ENCODE measurements at regions not wholly inside any gene's neighbourhood (a gene's known extent, or its start where the extent isn't known, plus 50 kb on each side); places are given as distances from the start of the nearest gene placed in this dataset.

DNA sequence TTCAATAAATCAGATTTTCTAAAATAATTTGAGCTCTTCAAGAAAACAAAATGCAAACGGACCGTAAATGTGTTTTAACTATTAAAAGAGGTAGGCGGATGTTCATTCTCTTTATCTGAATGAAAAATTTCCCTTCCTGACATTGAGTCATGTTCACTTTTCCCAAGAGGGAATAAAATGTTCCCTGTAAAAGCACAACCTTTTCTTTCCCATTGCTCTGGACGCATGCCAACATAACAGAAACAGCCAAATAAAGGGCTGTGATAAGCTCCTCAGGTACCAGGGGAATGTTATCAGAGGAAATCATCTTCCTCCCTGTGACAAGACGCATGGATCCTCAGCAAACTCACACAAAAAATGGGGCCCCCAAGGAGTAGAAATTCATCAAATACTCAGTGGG is 251.8 kb downstream of the MTERF1 start:
- no peak for FAIRE-seq
- SMC1A ChIA-PET (ENCODE audit: uncharacterized antibody, unreplicated experiment), result no interaction called here
- no peaks in the 10 kb centered on the region for H3K27me3 ChIP-seq (replicated peaks in 1 of 2; ENCODE audit: control insufficient read depth in 2 of 2, insufficient read depth in 2 of 2, low read length in 1 of 2)
- intact Hi-C loops (cut with micrococcal nuclease; ENCODE audit: unreplicated experiment), result no loop called here
- H3K79me2 ChIP-seq (ENCODE audit: control insufficient read depth, insufficient read depth, low read length), result no peaks in the 10 kb centered on the region
- H3K27ac ChIP-seq (ENCODE audit: control insufficient read depth, insufficient read depth), result no peak overlapping the region
- H3K36me3 ChIP-seq (ENCODE audit: control insufficient read depth in 2 of 2, insufficient read depth in 2 of 2, low read length in 1 of 2), result no peaks in the 10 kb centered on the region
- 38% methylated on average over 5 of the region's 5 CpGs for WGBS (ENCODE audit: insufficient coverage, insufficient replicate concordance, low lambda C conversion rate, missing lambda C conversion rate)
- no peak overlapping the region for H3K4me3 ChIP-seq
- H3K9ac ChIP-seq (ENCODE audit: control insufficient read depth, insufficient read depth, low read length), result no peak overlapping the region
- POLR2A ChIA-PET, result interaction anchor here (0.6 kb wide), 1 partner anchor 274 kb away, joined by 4 read pairs; no protein-coding TSS in a partner anchor
- no peak for TF ChIP-seq RFX5 (IDR thresholded peaks at IDR 0.05; ENCODE audit: low read depth, low read length)
- TF ChIP-seq, protein P1, sequence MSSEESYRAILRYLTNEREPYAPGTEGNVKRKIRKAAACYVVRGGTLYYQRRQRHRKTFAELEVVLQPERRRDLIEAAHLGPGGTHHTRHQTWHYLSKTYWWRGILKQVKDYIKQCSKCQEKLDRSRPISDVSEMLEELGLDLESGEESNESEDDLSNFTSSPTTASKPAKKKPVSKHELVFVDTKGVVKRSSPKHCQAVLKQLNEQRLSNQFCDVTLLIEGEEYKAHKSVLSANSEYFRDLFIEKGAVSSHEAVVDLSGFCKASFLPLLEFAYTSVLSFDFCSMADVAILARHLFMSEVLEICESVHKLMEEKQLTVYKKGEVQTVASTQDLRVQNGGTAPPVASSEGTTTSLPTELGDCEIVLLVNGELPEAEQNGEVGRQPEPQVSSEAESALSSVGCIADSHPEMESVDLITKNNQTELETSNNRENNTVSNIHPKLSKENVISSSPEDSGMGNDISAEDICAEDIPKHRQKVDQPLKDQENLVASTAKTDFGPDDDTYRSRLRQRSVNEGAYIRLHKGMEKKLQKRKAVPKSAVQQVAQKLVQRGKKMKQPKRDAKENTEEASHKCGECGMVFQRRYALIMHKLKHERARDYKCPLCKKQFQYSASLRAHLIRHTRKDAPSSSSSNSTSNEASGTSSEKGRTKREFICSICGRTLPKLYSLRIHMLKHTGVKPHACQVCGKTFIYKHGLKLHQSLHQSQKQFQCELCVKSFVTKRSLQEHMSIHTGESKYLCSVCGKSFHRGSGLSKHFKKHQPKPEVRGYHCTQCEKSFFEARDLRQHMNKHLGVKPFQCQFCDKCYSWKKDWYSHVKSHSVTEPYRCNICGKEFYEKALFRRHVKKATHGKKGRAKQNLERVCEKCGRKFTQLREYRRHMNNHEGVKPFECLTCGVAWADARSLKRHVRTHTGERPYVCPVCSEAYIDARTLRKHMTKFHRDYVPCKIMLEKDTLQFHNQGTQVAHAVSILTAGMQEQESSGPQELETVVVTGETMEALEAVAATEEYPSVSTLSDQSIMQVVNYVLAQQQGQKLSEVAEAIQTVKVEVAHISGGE (CRISPR knock-in tag; IDR thresholded peaks at IDR 0.05), result no peak
- no peak for TF ChIP-seq TARDBP (IDR thresholded peaks at IDR 0.05; ENCODE audit: borderline replicate concordance)
- TF ChIP-seq RELA (IDR thresholded peaks at IDR 0.05; ENCODE audit: borderline replicate concordance, partially characterized antibody), result no peak
- TF ChIP-seq PAX5 (IDR thresholded peaks at IDR 0.05; ENCODE audit: borderline replicate concordance, low read depth, low read length), result no peak
- no peak for TF ChIP-seq SMC3 (IDR thresholded peaks at IDR 0.05; ENCODE audit: borderline replicate concordance, low read length)
- TF ChIP-seq, protein P2, sequence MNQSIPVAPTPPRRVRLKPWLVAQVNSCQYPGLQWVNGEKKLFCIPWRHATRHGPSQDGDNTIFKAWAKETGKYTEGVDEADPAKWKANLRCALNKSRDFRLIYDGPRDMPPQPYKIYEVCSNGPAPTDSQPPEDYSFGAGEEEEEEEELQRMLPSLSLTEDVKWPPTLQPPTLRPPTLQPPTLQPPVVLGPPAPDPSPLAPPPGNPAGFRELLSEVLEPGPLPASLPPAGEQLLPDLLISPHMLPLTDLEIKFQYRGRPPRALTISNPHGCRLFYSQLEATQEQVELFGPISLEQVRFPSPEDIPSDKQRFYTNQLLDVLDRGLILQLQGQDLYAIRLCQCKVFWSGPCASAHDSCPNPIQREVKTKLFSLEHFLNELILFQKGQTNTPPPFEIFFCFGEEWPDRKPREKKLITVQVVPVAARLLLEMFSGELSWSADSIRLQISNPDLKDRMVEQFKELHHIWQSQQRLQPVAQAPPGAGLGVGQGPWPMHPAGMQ (IDR thresholded peaks at IDR 0.05; ENCODE audit: borderline replicate concordance), result no peak
- TF ChIP-seq, protein P3, sequence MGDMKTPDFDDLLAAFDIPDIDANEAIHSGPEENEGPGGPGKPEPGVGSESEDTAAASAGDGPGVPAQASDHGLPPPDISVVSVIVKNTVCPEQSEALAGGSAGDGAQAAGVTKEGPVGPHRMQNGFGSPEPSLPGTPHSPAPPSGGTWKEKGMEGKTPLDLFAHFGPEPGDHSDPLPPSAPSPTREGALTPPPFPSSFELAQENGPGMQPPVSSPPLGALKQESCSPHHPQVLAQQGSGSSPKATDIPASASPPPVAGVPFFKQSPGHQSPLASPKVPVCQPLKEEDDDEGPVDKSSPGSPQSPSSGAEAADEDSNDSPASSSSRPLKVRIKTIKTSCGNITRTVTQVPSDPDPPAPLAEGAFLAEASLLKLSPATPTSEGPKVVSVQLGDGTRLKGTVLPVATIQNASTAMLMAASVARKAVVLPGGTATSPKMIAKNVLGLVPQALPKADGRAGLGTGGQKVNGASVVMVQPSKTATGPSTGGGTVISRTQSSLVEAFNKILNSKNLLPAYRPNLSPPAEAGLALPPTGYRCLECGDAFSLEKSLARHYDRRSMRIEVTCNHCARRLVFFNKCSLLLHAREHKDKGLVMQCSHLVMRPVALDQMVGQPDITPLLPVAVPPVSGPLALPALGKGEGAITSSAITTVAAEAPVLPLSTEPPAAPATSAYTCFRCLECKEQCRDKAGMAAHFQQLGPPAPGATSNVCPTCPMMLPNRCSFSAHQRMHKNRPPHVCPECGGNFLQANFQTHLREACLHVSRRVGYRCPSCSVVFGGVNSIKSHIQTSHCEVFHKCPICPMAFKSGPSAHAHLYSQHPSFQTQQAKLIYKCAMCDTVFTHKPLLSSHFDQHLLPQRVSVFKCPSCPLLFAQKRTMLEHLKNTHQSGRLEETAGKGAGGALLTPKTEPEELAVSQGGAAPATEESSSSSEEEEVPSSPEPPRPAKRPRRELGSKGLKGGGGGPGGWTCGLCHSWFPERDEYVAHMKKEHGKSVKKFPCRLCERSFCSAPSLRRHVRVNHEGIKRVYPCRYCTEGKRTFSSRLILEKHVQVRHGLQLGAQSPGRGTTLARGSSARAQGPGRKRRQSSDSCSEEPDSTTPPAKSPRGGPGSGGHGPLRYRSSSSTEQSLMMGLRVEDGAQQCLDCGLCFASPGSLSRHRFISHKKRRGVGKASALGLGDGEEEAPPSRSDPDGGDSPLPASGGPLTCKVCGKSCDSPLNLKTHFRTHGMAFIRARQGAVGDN (IDR thresholded peaks at IDR 0.05), result no peak
- no peak for TF ChIP-seq MYC (IDR thresholded peaks at IDR 0.05; ENCODE audit: insufficient read depth, insufficient read length, insufficient replicate concordance, low read length, severe bottlenecking)
- no peak for TF ChIP-seq TCF3 (IDR thresholded peaks at IDR 0.05; ENCODE audit: borderline replicate concordance, insufficient read depth, low read depth, low read length)
- no peak for TF ChIP-seq MEF2A (IDR thresholded peaks at IDR 0.05; ENCODE audit: insufficient read depth, low read depth, low read length)
- TF ChIP-seq, protein P4, sequence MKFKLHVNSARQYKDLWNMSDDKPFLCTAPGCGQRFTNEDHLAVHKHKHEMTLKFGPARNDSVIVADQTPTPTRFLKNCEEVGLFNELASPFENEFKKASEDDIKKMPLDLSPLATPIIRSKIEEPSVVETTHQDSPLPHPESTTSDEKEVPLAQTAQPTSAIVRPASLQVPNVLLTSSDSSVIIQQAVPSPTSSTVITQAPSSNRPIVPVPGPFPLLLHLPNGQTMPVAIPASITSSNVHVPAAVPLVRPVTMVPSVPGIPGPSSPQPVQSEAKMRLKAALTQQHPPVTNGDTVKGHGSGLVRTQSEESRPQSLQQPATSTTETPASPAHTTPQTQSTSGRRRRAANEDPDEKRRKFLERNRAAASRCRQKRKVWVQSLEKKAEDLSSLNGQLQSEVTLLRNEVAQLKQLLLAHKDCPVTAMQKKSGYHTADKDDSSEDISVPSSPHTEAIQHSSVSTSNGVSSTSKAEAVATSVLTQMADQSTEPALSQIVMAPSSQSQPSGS (IDR thresholded peaks at IDR 0.05; ENCODE audit: low read length), result no peak
- no peak overlapping the region for H2AFZ ChIP-seq (ENCODE audit: control insufficient read depth, low read depth, low read length)
- H3K4me2 ChIP-seq (ENCODE audit: control insufficient read depth, insufficient read depth), result no peak overlapping the region
- no peak for ATAC-seq
- in situ Hi-C loops (cut with MboI), result no loop called here
- CTCF ChIA-PET, result no interaction called here
- H4K20me1 ChIP-seq (ENCODE audit: control insufficient read depth, insufficient read depth), result no peaks in the 10 kb centered on the region
- H3K9me3 ChIP-seq (replicated peaks; ENCODE audit: control insufficient read depth, insufficient read depth, low read length), result no peaks in the 10 kb centered on the region
- BruUV-seq (replicated peaks), result no TSS peak
- RAD21 ChIA-PET (ENCODE audit: unreplicated experiment), result no interaction called here
- DNase-seq (ENCODE audit: low read depth, low spot score), result no peak
- H3K4me1 ChIP-seq (ENCODE audit: control insufficient read depth, insufficient read depth, low read length), result no peaks in the 10 kb centered on the region
